ENCODE measurements at regions not wholly inside any gene's neighbourhood (a gene's known extent, or its start where the extent isn't known, plus 50 kb on each side); places are given as distances from the start of the nearest gene placed in this dataset.
"Not testable (repeated sequence)": the region's sequence is repeated elsewhere in the genome, so short reads cannot be mapped to it uniquely, and the experiment has no call there.

- TF ChIP-seq, protein P1, sequence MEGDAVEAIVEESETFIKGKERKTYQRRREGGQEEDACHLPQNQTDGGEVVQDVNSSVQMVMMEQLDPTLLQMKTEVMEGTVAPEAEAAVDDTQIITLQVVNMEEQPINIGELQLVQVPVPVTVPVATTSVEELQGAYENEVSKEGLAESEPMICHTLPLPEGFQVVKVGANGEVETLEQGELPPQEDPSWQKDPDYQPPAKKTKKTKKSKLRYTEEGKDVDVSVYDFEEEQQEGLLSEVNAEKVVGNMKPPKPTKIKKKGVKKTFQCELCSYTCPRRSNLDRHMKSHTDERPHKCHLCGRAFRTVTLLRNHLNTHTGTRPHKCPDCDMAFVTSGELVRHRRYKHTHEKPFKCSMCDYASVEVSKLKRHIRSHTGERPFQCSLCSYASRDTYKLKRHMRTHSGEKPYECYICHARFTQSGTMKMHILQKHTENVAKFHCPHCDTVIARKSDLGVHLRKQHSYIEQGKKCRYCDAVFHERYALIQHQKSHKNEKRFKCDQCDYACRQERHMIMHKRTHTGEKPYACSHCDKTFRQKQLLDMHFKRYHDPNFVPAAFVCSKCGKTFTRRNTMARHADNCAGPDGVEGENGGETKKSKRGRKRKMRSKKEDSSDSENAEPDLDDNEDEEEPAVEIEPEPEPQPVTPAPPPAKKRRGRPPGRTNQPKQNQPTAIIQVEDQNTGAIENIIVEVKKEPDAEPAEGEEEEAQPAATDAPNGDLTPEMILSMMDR (IDR thresholded peaks at IDR 0.05; ENCODE audit: control insufficient read depth, insufficient read depth, low read depth, low read length, missing control alignments) = no peak
- peak; percentile 76 for DNase-seq (ENCODE audit: low read depth)
- no peak overlapping the region for H3K4me3 ChIP-seq (ENCODE audit: control insufficient read depth, low read depth, low read length)
Measured at GRCh38 chr1:221858818-221859611, 117.1 kb upstream of the DUSP10 start.

GRCh38 chr1:221857094-221857444 lies 115.2 kb upstream of the DUSP10 start:
- DNase-seq (ENCODE audit: low read depth); H3K4me3 ChIP-seq (ENCODE audit: control insufficient read depth, low read depth, low read length): not testable (repeated sequence)

DNA sequence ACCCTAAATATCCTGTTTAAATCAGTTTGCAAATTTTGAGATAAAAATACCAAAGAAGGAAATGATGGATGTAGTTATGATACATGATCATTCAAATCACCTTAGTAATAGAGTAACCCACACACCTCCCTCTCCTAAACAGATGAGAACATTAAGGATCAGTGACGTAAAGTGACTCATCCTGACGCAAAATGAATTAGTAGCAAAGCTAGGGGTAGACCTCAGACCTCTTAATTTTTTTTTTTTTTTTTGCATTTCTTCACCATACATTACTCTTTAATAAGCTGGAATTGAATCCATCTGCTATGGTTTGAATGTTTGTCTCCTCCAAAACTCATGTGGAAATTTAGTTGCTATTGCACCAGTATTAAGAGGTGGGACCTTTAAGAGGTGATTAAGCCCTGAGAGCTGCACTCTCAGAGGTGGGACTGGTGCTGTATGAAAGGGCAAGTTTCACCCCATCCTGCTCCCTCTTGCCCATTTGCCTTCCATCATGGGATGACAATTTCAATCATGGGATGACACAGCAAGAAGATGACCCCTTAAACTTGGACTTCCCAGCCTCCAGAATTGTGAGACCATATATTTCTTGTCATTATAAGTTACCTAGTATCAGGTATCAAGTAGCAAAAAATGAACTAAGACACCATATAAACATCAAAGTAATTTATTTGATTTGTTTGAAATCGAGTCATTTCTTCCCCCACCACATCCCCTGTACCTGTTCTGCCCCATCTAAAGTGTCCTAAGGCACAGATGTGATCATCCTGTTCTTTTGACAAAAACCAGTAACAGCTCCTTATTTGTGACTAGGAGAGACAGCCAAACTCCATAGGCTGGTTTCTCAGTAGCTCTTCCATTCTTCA lies 114.6 kb upstream of the DUSP10 start:
- DNase-seq (ENCODE audit: low read depth) = no peak
- H3K4me3 ChIP-seq (ENCODE audit: control insufficient read depth, low read depth, low read length) = no peak overlapping the region
- TF ChIP-seq, protein P1 (IDR thresholded peaks at IDR 0.05; ENCODE audit: control insufficient read depth, insufficient read depth, low read depth, low read length, missing control alignments) = no peak

GRCh38 chr1:221855156-221855555 lies 113.3 kb upstream of the DUSP10 start:
- no peak for DNase-seq (ENCODE audit: low read depth)
- no peak overlapping the region for H3K4me3 ChIP-seq (ENCODE audit: control insufficient read depth, low read depth, low read length)
- TF ChIP-seq, protein P1 (IDR thresholded peaks at IDR 0.05; ENCODE audit: control insufficient read depth, insufficient read depth, low read depth, low read length, missing control alignments) = no peak

- no peak for DNase-seq (ENCODE audit: low read depth)
- TF ChIP-seq, protein P1 (IDR thresholded peaks at IDR 0.05; ENCODE audit: control insufficient read depth, insufficient read depth, low read depth, low read length, missing control alignments) = no peak
- no peak overlapping the region for H3K4me3 ChIP-seq (ENCODE audit: control insufficient read depth, low read depth, low read length)
Measured at GRCh38 chr1:221851336-221851735, 109.4 kb upstream of the DUSP10 start.

- TF ChIP-seq, protein P1 (IDR thresholded peaks at IDR 0.05; ENCODE audit: control insufficient read depth, insufficient read depth, low read depth, low read length, missing control alignments) = no peak
- no peak overlapping the region for H3K4me3 ChIP-seq (ENCODE audit: control insufficient read depth, low read depth, low read length)
Measured at GRCh38 chr1:221850470-221851187, 108.7 kb upstream of the DUSP10 start.

More at GRCh38 chr1:221850470-221851187, 108.7 kb upstream of the DUSP10 start:
- DNase-seq (ENCODE audit: low read depth) = no peak

Measured in AG09309 (cell line).